ENCODE measurements at regions not wholly inside any gene's neighbourhood (a gene's known extent, or its start where the extent isn't known, plus 50 kb on each side); places are given as distances from the start of the nearest gene placed in this dataset.

DNA sequence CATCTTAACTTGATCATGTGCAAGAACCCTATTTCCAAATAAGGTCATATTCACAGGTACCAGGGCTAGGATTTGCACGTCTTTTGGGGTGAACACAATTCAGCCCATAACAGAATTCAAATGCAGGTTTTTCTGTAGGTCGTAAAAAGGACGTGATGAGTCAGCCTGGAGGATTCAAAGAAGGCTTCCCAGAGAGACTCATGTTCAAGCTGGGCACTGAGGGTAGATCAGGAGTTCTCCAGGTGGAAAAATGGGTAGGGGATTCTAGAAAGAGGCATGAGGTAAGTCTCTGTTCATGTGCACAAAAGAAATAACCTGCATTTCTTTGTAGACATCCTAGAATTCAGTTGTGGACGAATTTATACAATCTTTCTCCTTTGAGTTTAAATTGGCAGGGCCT is 160.4 kb downstream of the RPS24 start:
- TF ChIP-seq GABPA (IDR thresholded peaks at IDR 0.05; ENCODE audit: low read depth) (no peak), MEF2A (IDR thresholded peaks at IDR 0.05; ENCODE audit: borderline replicate concordance, low read depth) (no peak), POLR2AphosphoS5 (IDR thresholded peaks at IDR 0.05; ENCODE audit: low read depth, low read length) (no peak), TAF1 (IDR thresholded peaks at IDR 0.05; ENCODE audit: borderline replicate concordance, low read depth, low read length) (no peak), SIN3A (IDR thresholded peaks at IDR 0.05; ENCODE audit: borderline replicate concordance, low read depth, low read length) (no peak), FOXJ3 (CRISPR knock-in tag; IDR thresholded peaks at IDR 0.05) (no peak)
- TF ChIP-seq, protein P1, sequence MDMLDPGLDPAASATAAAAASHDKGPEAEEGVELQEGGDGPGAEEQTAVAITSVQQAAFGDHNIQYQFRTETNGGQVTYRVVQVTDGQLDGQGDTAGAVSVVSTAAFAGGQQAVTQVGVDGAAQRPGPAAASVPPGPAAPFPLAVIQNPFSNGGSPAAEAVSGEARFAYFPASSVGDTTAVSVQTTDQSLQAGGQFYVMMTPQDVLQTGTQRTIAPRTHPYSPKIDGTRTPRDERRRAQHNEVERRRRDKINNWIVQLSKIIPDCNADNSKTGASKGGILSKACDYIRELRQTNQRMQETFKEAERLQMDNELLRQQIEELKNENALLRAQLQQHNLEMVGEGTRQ (IDR thresholded peaks at IDR 0.05; ENCODE audit: borderline replicate concordance, low read depth, low read length) = no peak
- TF ChIP-seq, protein P2, sequence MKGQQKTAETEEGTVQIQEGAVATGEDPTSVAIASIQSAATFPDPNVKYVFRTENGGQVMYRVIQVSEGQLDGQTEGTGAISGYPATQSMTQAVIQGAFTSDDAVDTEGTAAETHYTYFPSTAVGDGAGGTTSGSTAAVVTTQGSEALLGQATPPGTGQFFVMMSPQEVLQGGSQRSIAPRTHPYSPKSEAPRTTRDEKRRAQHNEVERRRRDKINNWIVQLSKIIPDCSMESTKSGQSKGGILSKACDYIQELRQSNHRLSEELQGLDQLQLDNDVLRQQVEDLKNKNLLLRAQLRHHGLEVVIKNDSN (IDR thresholded peaks at IDR 0.05; ENCODE audit: borderline replicate concordance, low read depth) = no peak
- TF ChIP-seq, protein P3, sequence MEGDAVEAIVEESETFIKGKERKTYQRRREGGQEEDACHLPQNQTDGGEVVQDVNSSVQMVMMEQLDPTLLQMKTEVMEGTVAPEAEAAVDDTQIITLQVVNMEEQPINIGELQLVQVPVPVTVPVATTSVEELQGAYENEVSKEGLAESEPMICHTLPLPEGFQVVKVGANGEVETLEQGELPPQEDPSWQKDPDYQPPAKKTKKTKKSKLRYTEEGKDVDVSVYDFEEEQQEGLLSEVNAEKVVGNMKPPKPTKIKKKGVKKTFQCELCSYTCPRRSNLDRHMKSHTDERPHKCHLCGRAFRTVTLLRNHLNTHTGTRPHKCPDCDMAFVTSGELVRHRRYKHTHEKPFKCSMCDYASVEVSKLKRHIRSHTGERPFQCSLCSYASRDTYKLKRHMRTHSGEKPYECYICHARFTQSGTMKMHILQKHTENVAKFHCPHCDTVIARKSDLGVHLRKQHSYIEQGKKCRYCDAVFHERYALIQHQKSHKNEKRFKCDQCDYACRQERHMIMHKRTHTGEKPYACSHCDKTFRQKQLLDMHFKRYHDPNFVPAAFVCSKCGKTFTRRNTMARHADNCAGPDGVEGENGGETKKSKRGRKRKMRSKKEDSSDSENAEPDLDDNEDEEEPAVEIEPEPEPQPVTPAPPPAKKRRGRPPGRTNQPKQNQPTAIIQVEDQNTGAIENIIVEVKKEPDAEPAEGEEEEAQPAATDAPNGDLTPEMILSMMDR (IDR thresholded peaks at IDR 0.05) = no peak
